Activated CD4-positive, alpha-beta memory T cell treated with anti-CD3 and anti-CD28 coated beads, Interleukin-2, amount 10 ng/mL, durations not matched to agents 7 days and 5 days (primary cell): ENCODE measurements at regions not wholly inside any gene's neighbourhood (a gene's known extent, or its start where the extent isn't known, plus 50 kb on each side); places are given as distances from the start of the nearest gene placed in this dataset.

ENCODE experiments used
- CTCF ChIA-PET: fragments of 350-600 bp; sonication (Branson Sonifier 250); formaldehyde crosslinking; loops from one replicate; lab custom pipeline; 2021; ENCODE audit warnings: antibody characterized with exemption, inconsistent platforms; lab: Charles Lee
- POLR2A ChIA-PET: fragments of 350-600 bp; sonication (Branson Sonifier 250); formaldehyde crosslinking; loops from one replicate; lab custom pipeline; 2021; ENCODE audit warnings: antibody characterized with exemption; lab: Charles Lee
- DNase-seq: peaks from one replicate; pipeline ENCODE4 v3.0.0-alpha.2; 2020
- H3K27ac Mint-ChIP-seq: one replicate; pipeline ENCODE4 v1.8.0; 2021; ENCODE audit warnings: mild to moderate bottlenecking, mixed read lengths
- H3K27me3 Mint-ChIP-seq: one replicate; pipeline ENCODE4 v1.8.0; 2021; ENCODE audit warnings: mixed read lengths
- H3K36me3 Mint-ChIP-seq: one replicate; pipeline ENCODE4 v1.8.0; 2021; ENCODE audit warnings: low read depth, mixed read lengths
- H3K4me1 Mint-ChIP-seq: one replicate; pipeline ENCODE4 v1.8.0; 2021; ENCODE audit warnings: mixed read lengths
- H3K4me3 Mint-ChIP-seq: one replicate; pipeline ENCODE4 v1.8.0; 2021; ENCODE audit warnings: mild to moderate bottlenecking, mixed read lengths
- H3K9me3 Mint-ChIP-seq: one replicate; pipeline ENCODE4 v1.8.0; 2021; ENCODE audit warnings: mixed read lengths

- ChIA-PET POLR2A (no interaction called here), CTCF (no interaction called here)
- Mint-ChIP-seq H3K27me3 (no peaks in the 10 kb centered on the region), H3K4me1 (no peaks in the 10 kb centered on the region), H3K9me3 (peaks cover 7% of the 10 kb centered on the region), H3K27ac (no peak overlapping the region), H3K4me3 (no peak overlapping the region), H3K36me3 (no peaks in the 10 kb centered on the region)
- DNase-seq: no peak
These were observed 310.5 kb downstream of the MSX2 start for GRCh38 chr5:175034924-175035323.

- Mint-ChIP-seq H3K27me3 (no peaks in the 10 kb centered on the region), H3K27ac (no peak overlapping the region), H3K4me3 (no peak overlapping the region), H3K36me3 (no peaks in the 10 kb centered on the region), H3K4me1 (no peaks in the 10 kb centered on the region), H3K9me3 (peaks cover 7% of the 10 kb centered on the region)
- ChIA-PET POLR2A (no interaction called here), CTCF (no interaction called here)
- DNase-seq: no peak
These were observed 308.4 kb downstream of the MSX2 start for GRCh38 chr5:175032741-175033151.

DNA sequence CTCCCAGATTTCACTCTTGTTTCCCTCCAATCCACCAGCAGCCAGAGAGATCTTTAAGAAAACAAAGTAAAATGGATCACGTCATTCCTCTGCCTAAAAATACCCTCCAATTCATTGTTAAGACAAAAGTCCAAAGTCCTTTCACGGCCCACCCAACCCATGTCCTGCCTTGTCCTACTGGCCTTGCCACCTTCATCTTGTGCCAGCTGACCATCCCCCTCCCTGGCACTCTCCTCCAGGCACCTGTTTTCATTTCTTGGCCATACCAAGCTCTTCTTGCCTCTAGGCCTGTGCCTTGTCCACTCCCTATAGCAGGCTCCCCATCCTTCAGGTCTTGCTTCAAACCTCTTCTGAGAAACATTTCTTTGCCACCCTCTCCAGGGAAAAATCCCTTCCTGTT, 307.6 kb downstream of the MSX2 start:
- ChIA-PET POLR2A (no interaction called here), CTCF (no interaction called here)
- H3K36me3 Mint-ChIP-seq: no peaks in the 10 kb centered on the region
- no peak overlapping the region for H3K27ac Mint-ChIP-seq
- H3K9me3 Mint-ChIP-seq: peaks cover 7% of the 10 kb centered on the region
- H3K27me3 Mint-ChIP-seq: no peaks in the 10 kb centered on the region
- DNase-seq: no peak
- H3K4me1 Mint-ChIP-seq: no peaks in the 10 kb centered on the region
- H3K4me3 Mint-ChIP-seq: no peak overlapping the region

DNA sequence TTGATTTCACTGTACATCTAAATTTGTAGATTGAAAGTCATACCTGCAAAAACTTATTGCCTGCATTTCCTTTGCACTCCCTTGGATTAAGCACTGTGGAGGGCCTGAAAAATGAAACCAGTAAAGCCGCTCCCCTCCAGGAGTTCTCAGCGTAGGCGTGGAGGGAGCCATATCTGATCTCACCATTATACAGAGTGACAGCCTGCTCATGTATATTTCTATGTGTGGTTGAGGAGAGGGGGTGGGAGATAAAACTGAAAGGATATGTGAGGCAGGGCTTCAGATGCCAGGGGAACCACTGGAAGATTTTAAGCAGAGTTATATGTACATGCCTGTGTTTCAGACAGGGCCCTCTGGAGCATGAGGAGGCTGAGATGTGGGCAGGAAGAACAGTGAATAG, 303.0 kb downstream of the MSX2 start:
- no peak for DNase-seq
- CTCF ChIA-PET: no interaction called here
- peaks cover 6% of the 10 kb centered on the region for H3K9me3 Mint-ChIP-seq
- H3K27ac Mint-ChIP-seq: no peak overlapping the region
- no peak overlapping the region for H3K4me3 Mint-ChIP-seq
- H3K36me3 Mint-ChIP-seq: no peaks in the 10 kb centered on the region
- no peaks in the 10 kb centered on the region for H3K27me3 Mint-ChIP-seq
- H3K4me1 Mint-ChIP-seq: no peaks in the 10 kb centered on the region
- POLR2A ChIA-PET: no interaction called here

DNA sequence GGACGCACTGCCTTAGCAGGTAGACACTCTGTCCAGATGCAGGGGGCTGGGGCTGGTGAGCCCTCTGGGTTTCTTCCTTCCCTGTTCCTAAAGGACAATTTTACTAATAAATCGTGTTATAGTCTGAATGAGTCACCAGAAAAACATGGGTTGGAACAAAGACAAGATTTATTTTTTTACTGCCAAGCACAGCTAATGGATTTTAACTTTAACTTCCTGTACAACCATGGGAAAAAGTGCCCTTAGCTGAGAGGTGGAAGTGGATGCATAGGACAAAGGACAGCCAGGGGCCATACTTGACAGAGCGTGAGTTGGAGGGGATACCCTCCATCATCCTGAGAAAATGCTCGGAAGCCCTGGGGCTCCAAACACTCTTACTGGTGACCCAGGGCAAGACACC, 300.7 kb downstream of the MSX2 start:
- H3K9me3 Mint-ChIP-seq: peaks cover 2% of the 10 kb centered on the region
- CTCF ChIA-PET: no interaction called here
- H3K27ac Mint-ChIP-seq: no peak overlapping the region
- H3K4me3 Mint-ChIP-seq: no peak overlapping the region
- H3K36me3 Mint-ChIP-seq: no peaks in the 10 kb centered on the region
- no peaks in the 10 kb centered on the region for H3K4me1 Mint-ChIP-seq
- no peaks in the 10 kb centered on the region for H3K27me3 Mint-ChIP-seq
- DNase-seq: no peak
- POLR2A ChIA-PET: no interaction called here

GRCh38 chr5:175021841-175022625, 297.7 kb downstream of the MSX2 start:
- ChIA-PET POLR2A (no interaction called here), CTCF (no interaction called here)
- H3K27me3 Mint-ChIP-seq: no peaks in the 10 kb centered on the region

GRCh38 chr5:175021321-175021720, 296.9 kb downstream of the MSX2 start:
- H3K27ac Mint-ChIP-seq: no peak overlapping the region

More at GRCh38 chr5:175021841-175022625, 297.7 kb downstream of the MSX2 start:
- H3K27ac Mint-ChIP-seq: no peak overlapping the region
- H3K4me1 Mint-ChIP-seq: no peaks in the 10 kb centered on the region
- no peak for DNase-seq
- no peak overlapping the region for H3K4me3 Mint-ChIP-seq
- H3K9me3 Mint-ChIP-seq: peaks cover 2% of the 10 kb centered on the region
- H3K36me3 Mint-ChIP-seq: no peaks in the 10 kb centered on the region

GRCh38 chr5:175015028-175015685, 290.8 kb downstream of the MSX2 start:
- H3K4me1 Mint-ChIP-seq: peaks cover 6% of the 10 kb centered on the region
- no peaks in the 10 kb centered on the region for H3K9me3 Mint-ChIP-seq
- no peaks in the 10 kb centered on the region for H3K36me3 Mint-ChIP-seq
- CTCF ChIA-PET: no interaction called here
- peaks cover 3% of the 10 kb centered on the region for H3K27me3 Mint-ChIP-seq
- POLR2A ChIA-PET: no interaction called here
- H3K4me3 Mint-ChIP-seq: no peak overlapping the region
- H3K27ac Mint-ChIP-seq: no peak overlapping the region
- DNase-seq: no peak

More at GRCh38 chr5:175021321-175021720, 296.9 kb downstream of the MSX2 start:
- H3K4me3 Mint-ChIP-seq: no peak overlapping the region
- no peaks in the 10 kb centered on the region for H3K36me3 Mint-ChIP-seq
- H3K4me1 Mint-ChIP-seq: no peaks in the 10 kb centered on the region
- POLR2A ChIA-PET: no interaction called here
- CTCF ChIA-PET: no interaction called here
- peaks cover 2% of the 10 kb centered on the region for H3K9me3 Mint-ChIP-seq
- DNase-seq: no peak
- H3K27me3 Mint-ChIP-seq: no peaks in the 10 kb centered on the region

- H3K27me3 Mint-ChIP-seq: peaks cover 3% of the 10 kb centered on the region
- H3K9me3 Mint-ChIP-seq: no peaks in the 10 kb centered on the region
- H3K4me3 Mint-ChIP-seq: no peak overlapping the region
- DNase-seq: no peak
- ChIA-PET CTCF (no interaction called here), POLR2A (no interaction called here)
- no peaks in the 10 kb centered on the region for H3K36me3 Mint-ChIP-seq
- H3K27ac Mint-ChIP-seq: no peak overlapping the region
- H3K4me1 Mint-ChIP-seq: peaks cover 6% of the 10 kb centered on the region
These were observed 288.9 kb downstream of the MSX2 start for GRCh38 chr5:175013251-175013650.

GRCh38 chr5:175012267-175012666, 287.9 kb downstream of the MSX2 start:
- Mint-ChIP-seq H3K27ac (no peak overlapping the region), H3K4me3 (no peak overlapping the region), H3K4me1 (peaks cover 6% of the 10 kb centered on the region)

GRCh38 chr5:175003531-175003930, 279.1 kb downstream of the MSX2 start:
- ChIA-PET CTCF (no interaction called here), POLR2A (no interaction called here)
- peaks cover 2% of the 10 kb centered on the region for H3K27me3 Mint-ChIP-seq
- peaks cover 8% of the 10 kb centered on the region for H3K36me3 Mint-ChIP-seq
- H3K9me3 Mint-ChIP-seq: peaks cover 10% of the 10 kb centered on the region
- DNase-seq: no peak
- H3K4me1 Mint-ChIP-seq: peaks cover 8% of the 10 kb centered on the region
- no peak overlapping the region for H3K4me3 Mint-ChIP-seq
- no peak overlapping the region for H3K27ac Mint-ChIP-seq

More at GRCh38 chr5:175012267-175012666, 287.9 kb downstream of the MSX2 start:
- no peak for DNase-seq
- Mint-ChIP-seq H3K27me3 (peaks cover 3% of the 10 kb centered on the region), H3K36me3 (no peaks in the 10 kb centered on the region), H3K9me3 (no peaks in the 10 kb centered on the region)
- CTCF ChIA-PET: no interaction called here
- POLR2A ChIA-PET: no interaction called here

DNA sequence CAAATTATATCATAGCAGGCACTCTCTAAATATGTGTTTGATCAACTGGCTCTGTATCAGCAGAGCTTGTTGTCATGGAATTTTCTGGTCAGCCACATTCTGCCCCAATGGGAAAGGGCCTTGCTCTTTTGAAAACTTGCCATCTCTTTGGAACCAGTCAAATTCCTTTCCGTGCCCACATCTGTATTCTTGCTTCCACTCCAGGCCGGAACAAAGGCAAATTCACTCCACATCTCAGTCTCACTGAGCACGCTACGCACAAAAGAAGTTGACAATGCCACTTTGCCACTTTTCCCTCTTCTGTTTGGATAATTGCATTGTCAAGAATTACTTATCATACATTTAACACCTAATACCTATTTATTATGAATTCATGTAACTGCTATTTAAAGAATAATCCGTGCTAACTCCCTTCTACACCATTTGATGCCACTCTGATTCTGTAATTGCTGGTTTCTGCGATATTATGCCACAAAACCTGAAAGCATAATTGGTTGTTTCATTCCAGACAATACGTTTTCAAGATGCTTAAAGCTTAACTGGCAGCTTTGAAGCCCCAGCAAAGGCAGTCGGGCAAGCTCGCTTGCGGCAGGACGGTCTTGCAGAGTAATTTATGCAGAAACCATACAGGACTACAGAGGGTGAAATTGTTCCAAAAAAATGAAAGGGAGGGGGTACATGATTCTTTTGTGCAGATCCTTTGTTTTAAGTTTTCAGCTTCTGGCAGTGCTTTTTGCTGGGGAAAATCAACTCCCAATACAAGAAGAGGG, 277.7 kb downstream of the MSX2 start:
- no peak overlapping the region for H3K27ac Mint-ChIP-seq
- H3K4me3 Mint-ChIP-seq: no peak overlapping the region
- peaks cover 8% of the 10 kb centered on the region for H3K4me1 Mint-ChIP-seq
- peaks cover 21% of the 10 kb centered on the region for H3K9me3 Mint-ChIP-seq
- H3K36me3 Mint-ChIP-seq: peaks cover 8% of the 10 kb centered on the region
- no peak for DNase-seq
- H3K27me3 Mint-ChIP-seq: peaks cover 2% of the 10 kb centered on the region
- CTCF ChIA-PET: no interaction called here
- POLR2A ChIA-PET: interaction anchor here (0.6 kb wide), 1 partner anchor 1169 kb away, joined by 3 read pairs; no protein-coding TSS in a partner anchor

GRCh38 chr5:175001311-175001710, 276.9 kb downstream of the MSX2 start:
- peaks cover 8% of the 10 kb centered on the region for H3K4me1 Mint-ChIP-seq
- peaks cover 8% of the 10 kb centered on the region for H3K36me3 Mint-ChIP-seq
- no peak overlapping the region for H3K4me3 Mint-ChIP-seq
- no peak for DNase-seq
- ChIA-PET POLR2A (no interaction called here), CTCF (no interaction called here)
- H3K27me3 Mint-ChIP-seq: peaks cover 2% of the 10 kb centered on the region
- H3K27ac Mint-ChIP-seq: no peak overlapping the region
- peaks cover 21% of the 10 kb centered on the region for H3K9me3 Mint-ChIP-seq
